ENCODE measurements at regions not wholly inside any gene's neighbourhood (a gene's known extent, or its start where the extent isn't known, plus 50 kb on each side); places are given as distances from the start of the nearest gene placed in this dataset.
"Not testable (repeated sequence)": the region's sequence is repeated elsewhere in the genome, so short reads cannot be mapped to it uniquely, and the experiment has no call there.

DNA sequence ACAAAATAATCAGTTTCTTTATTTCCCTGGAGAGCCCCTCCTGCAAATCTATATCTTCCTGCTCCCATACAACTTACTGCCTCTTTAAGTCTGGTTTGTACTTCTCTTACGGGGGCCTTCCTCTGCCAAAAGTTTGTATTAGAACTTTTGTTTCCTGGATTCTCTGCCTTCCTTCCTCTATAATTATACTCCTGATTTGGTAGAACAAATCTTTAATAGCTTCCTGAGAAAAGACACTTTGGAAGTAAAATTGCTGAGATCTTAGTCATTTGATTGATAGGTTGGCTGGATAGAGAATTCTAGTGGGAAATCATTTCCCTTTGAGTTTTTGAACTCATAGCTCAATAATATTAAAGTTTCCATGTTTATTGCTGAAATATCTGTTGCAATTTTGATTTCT is 499.2 kb downstream of the RAB38 start:
- CTCF ChIA-PET = no interaction called here
- POLR2A ChIA-PET = no interaction called here

DNA sequence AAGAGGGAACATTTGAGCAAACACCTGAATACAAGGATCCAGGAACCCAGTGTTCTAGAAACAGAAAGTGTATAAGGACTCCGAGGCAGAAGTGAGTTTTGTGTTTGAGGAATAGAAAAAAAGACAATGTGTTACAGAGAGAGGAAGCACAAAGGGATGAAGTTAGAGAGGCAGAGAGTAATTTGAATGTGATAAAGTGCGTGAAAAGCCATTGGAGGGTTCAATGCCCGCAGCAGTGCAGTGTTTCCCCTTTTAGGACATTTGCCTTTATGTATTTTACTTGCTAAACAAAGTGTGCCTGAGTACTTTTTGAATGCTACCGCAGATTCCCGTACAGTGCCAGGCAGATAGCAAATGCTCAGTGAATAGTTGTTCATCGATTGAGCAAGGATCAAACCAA is 508.5 kb downstream of the RAB38 start:
- ChIA-PET POLR2A (no interaction called here), CTCF (no interaction called here)

DNA sequence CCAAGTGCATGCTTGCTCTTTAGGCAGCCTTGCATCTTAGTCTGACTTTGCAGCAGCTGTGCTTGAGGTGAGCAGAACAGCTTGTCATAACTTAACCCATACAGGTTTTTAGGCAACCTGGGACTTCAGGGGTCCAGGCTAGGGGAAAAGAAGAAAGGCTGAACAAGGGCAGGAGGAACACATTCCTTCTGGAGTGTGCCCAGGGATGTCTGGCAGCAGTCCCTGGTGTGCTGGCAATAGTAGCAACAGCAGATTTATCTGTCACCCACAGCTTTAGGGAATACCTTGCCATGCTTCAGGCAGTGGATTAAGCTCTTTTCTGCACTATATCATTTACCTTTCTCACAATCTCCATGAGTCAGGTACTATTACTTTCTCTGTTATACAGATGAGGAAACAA is 513.0 kb downstream of the RAB38 start:
- POLR2A ChIA-PET = no interaction called here
- CTCF ChIA-PET = no interaction called here

DNA sequence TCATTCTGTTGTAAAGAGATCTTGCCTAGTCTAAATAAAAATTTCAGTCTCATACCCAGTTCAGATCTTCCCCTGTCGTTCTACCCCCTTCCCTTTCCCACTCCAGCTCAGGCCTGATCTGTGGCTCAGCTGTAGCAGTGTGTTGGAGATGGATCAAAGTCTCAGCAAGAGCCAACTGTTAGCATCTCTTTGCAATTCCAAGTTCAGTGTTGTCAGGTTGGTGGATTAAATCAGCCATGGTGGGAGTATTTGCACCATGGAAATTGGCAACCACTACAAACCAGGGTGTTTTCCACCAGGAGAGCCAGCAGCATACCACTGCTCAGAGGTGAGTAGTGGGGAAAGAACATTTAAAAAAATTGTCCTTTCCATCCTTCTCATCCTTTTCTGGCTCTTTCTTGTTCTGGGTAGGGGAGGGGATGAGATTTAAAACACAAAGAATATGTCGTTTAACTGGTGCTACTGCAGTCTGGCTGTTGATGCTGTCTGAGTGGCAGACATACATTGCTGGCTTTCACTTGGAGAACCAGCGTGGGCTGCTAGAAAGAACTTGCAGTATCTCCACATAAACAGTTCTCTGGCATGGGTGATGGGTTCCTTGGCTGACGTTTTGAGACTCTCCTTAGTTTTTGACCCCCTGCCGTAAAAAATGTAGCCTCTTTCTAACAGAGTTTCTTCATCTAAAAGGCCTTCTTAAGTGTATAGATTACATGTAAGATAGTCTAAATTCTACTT is 514.1 kb downstream of the RAB38 start:
- POLR2A ChIA-PET = no interaction called here
- CTCF ChIA-PET = no interaction called here

DNA sequence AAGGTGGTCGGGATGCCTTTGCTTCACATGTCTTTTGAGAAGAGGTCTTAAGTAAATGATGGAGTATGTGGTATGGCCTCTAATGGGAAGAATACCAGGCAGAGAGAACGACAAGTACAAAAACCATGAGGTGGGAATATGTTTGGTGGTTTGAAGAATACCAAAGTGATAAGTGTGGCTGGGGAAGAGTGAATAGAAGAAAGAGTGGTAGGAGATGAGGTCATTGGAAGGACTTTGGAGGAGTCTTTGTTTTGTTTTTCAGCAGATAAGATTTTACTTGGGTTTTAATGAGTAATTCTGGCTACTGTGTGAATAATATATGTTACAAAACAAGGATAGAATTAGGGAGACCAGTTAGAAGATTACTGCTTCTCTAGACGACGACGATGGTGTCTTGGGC is 515.4 kb downstream of the RAB38 start:
- POLR2A ChIA-PET = no interaction called here
- CTCF ChIA-PET = no interaction called here

DNA sequence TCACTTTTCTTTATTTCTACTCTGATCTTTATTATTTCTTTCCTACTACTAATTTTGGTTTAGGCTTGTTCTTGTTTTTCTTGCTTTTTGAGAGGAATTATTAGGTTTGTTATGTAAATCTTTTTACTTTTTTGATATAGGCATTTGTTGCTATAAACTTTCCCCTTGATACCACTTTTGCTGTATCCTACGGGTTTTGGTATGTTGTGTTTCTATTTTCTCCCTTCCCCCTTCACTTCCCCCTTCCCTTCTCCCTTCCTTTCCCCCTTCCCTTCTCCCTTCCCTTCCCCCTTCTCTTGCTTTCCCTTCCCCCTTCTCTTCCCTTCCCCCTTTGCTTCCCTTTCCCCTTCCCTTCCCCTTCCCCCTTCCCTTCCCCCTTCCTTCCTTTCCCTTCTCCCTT is 529.6 kb downstream of the RAB38 start:
- POLR2A ChIA-PET = no interaction called here
- CTCF ChIA-PET = no interaction called here

DNA sequence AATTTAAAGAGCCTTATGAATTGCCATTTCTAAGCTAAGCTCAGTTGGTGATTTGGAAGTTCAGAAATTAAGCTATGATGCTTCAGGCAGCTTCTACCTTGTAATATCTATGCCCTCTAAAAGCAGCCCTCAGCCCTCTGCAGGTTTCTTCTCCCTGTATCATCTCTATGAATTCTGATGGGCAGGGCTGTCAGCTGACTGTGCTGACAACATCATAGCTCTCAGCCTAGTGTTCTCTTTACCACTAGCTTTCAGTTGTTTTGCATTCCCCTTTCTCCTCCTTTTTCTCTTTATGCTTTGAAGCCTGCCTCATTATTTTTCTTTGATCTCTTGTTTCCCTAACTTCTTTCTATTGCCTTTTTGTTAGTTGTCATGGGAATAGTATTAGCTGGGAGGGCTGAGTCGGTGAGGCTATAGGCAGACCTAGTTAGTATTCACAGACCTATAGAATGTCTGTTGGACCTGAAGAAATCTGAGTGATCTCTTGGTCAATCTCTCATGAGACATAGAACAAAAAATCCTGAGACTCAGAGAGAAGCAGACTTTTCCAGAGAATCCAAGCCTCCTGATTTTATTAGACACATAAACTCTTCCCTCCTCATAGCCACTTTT is 535.4 kb downstream of the RAB38 start:
- ChIA-PET CTCF (no interaction called here), POLR2A (no interaction called here)

DNA sequence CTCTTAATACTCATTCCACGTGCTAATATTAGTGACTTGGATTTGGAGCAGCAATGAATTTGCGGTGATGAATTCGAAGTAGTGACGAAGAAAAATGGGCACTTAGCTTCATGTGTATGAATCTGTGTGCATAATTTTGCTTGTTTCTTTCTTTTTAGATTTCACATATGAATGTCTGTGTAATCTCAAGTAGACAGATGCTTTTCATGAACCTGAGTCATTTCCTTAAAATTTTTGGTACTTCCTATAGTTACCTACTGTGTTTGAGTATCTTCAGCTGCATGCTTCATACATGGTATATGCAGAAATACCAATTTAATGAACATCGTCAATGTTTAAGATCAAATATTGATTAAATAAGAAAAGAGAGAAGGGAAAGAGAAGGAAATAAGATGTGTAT is 540.2 kb downstream of the RAB38 start:
- ChIA-PET CTCF (no interaction called here), POLR2A (no interaction called here)

DNA sequence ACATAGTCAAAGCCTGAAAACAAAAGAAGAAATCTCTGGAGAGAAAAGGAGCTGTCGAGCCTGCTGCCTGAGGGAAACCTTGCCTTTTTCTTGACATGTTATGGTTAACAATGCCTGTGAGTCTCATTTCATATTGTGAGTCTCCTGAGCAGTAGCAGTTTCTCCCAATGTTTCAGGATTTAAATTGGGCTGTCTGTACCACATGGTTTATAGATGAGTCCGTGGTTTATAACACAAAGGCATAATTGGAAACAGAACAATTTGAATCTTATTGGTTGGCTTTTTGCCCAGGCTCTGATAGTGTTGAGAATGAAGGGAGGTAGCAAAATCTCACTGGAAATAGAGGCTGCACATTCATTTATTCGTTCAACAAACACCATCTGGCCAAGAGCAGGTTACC is 540.9 kb downstream of the RAB38 start:
- ChIA-PET CTCF (no interaction called here), POLR2A (no interaction called here)

DNA sequence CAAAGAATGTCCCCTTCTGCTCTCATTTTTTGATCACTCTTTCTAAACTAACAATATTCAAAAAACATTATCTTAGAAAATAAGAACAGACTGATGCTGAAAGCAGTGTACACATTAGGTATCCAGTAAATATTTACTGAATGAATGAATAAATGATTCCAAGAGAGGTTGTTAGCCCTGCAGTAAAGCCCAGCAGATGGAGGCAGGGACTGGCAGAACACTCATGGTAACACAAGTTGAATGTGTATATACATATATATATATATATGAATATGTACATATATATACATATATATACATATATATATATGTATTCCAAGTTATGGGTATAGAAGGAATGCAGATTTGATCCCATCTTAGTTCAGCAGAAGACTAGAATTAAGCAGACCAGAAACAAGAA is 546.3 kb downstream of the RAB38 start:
- POLR2A ChIA-PET = no interaction called here

DNA sequence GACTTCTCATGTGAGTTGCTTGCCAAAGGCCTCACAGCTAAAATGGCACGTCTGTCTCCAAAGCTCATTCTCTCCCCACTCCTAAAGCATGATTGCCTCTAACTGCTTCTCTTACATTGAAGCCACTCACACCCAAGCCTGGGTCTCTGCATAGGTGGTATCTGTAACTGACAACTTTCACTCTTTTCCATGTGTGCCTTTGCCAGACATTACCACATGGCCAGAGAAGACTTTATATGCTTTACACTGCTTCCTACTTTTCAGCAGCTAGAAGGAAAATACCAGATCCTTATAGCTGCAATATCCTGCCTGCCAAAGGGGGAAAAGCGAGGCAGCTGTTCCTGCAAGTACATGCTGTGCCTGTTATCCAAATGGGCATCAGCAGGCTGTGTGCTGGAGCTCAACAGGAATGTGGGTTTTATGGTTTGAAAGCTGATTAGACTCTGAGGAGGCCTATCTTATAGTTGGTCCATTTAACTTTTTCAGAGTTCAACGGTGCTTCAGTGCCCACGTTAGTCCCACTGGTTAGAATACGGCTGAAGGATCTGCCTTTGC is 547.1 kb downstream of the RAB38 start:
- CTCF ChIA-PET = interaction anchor here (0.8 kb wide), 1 partner anchor 13 kb away, joined by 3 read pairs; no protein-coding TSS in a partner anchor

More for the DNA sequence above, 546.3 kb downstream of the RAB38 start:
- CTCF ChIA-PET = interaction anchor here (0.8 kb wide), 1 partner anchor 14 kb away, joined by 3 read pairs; no protein-coding TSS in a partner anchor

DNA sequence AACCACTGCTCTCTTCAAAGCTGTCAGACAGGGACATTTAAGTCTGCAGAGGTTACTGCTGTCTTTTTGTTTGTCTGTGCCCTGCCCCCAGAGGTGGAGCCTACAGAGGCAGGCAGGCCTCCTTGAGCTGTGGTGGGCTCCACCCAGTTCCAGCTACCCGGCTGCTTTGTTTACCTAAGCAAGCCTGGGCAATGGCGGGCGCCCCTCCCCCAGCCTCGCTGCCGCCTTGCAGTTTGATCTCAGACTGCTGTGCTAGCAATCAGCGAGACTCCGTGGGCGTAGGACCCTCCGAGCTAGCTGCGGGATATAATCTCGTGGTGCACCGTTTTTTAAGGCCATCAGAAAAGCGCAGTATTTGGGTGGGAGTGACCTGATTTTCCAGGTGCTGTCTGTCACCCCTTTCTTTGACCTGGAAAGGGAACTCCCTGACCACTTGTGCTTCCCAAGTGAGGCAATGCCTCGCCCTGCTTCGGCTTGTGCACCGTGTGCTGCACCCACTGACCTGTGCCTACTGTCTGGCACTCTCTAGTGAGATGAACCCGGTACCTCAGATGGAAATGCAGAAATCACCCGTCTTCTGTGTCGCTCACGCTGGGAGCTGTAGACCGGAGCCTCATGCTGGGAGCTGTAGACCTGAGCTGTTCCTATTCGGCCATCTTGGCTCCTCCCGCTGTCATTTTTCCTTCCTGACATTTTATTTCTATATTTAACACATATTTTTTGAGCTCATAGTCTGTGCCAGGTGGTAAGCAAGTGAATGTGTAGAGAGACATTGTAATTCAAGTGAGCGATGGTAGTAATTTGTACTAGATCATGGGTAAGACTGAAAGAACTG is 551.5 kb downstream of the RAB38 start:
- CTCF ChIA-PET, POLR2A ChIA-PET: not testable (repeated sequence)

More for the DNA sequence above, 547.1 kb downstream of the RAB38 start:
- POLR2A ChIA-PET = no interaction called here

DNA sequence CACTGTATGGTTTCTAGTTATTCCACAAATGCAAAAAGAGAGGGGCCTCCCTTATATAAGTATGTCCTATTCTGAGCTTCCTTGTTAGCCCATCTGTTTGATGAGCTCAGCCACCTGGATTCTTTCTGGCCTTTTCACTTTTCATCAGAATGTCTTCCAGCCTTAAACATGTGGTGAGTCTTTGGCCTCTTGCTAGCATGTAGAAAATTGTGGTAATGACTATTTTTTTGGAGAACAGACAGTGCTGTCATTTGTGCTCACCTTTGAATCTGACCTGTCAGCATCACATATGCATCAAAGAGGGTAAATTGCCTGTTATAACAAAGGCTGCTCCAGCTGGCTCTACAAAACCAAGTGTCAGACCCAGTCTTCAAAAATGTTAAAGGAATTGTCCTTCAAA is 558.7 kb downstream of the RAB38 start:
- ChIA-PET CTCF (no interaction called here), POLR2A (no interaction called here)

DNA sequence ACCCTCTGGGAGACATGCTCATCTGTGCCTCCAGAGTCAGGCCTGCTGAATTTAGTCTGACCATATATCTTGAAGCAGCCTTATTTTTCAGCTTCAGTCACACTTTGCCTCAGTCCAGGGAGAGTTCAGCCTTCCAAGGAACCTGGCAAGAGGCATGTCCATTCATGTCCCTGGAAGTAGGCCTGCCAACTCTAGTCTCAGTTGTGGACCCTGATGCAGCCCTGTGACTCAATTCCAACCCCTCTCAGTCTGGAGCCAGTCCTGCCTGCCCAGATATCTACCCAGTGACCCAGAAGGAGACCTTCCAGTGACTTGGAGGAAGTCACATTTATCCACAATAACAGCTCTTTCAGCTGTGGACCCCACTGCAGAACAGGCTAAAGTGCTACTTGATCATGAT is 566.6 kb downstream of the TMEM135 start:
- ChIA-PET CTCF (no interaction called here), POLR2A (no interaction called here)

DNA sequence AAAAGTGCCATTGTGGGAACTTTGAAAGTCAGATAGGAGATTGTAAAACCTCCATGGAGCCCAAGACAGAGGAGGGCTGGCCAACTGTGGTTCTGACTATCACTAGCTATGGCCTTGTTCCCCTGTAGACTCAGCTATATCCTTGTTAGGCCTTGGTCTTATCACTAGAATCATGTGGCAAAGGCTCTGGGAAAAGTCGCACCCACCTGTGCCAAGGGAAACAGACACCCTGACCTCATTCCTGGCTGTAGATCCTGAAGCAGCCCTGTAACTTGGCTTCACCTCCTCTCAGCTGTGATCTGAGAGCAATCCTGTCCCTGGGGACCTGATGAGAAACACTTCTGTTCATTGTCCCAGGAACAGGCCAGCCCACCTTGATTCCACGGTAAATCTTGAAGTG is 566.2 kb downstream of the TMEM135 start:
- ChIA-PET POLR2A (no interaction called here), CTCF (no interaction called here)

DNA sequence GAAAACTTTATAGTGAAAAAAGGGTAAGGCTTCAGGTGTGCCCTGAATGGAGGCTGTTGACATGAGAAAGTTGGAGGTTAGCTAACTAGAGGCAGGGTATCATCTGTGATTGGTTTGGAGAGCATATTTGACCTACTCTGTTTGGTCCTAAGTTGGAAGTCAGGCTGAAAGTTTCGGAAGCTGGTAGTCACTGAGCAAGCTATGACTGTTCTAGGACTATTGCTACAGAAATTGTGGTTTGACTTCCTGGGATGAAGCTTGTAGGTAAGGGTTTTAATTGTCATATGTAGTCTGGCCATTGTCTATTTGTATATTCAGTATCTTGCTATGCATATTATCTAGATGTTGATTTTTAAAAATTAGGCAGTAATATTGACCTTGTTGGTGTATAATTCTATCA is 565.0 kb downstream of the TMEM135 start:
- CTCF ChIA-PET = no interaction called here

DNA sequence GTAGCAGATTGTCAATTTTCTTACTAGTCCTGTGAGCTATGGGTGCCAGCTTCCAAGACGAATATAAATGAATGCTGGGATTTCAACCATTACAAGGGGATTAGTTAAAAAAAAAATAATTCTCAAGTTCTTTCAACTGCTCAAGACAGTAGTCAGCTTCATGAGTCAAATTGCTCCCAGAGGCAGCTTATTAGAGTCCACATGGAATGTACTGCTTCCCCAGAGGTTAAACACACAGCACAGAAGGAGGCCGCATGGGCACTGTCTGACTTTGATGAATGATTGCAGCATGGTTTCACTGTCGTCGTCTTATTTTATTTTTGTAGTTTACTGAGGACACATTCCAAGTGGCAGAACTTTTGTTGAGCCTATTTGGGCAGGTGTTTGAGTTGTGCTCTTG is 563.2 kb downstream of the TMEM135 start:
- POLR2A ChIA-PET = no interaction called here

More for the DNA sequence above, 565.0 kb downstream of the TMEM135 start:
- POLR2A ChIA-PET = no interaction called here

DNA sequence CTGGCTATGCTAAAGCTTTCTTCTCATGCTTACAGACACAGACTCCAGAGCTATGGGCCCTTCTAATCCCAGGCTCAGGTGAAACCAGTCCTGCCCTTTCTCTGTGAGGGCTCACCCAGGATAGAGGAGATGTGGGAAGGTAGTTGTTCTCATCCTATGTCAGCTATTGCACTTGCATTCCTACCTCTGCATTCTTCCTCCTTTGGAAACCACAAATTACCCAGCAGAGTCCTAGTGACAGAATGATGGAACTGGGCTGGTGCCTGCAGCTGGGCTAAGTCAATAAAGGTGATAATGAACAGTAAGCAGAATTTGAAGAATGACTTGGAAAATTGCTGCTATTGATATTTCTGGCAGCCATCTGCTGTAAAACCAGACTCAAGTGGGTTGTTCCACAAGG is 560.0 kb downstream of the TMEM135 start:
- CTCF ChIA-PET = interaction anchor here (0.6 kb wide), 1 partner anchor 41 kb away, joined by 3 read pairs; no protein-coding TSS in a partner anchor
- POLR2A ChIA-PET = no interaction called here

More for the DNA sequence above, 563.2 kb downstream of the TMEM135 start:
- CTCF ChIA-PET = no interaction called here

DNA sequence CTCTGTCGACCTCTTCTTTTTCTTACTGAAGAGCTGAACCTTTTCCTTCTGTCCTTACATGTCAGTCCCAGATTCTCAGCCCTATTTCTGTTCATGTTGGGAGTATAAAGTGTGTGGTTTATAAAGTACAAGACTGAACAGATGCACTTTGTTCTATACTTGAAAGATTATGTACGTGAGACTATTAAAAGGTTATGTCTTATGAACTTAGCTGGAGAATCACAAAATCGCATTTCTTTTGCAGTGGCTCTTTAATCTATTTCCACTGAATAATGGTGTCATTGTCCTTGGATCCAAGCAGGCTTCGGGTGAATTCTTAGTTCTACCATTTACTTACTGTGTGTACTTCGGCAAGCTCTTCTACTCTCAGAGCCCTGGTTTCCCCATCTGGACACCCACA is 558.4 kb downstream of the TMEM135 start:
- POLR2A ChIA-PET = no interaction called here
- CTCF ChIA-PET = no interaction called here

DNA sequence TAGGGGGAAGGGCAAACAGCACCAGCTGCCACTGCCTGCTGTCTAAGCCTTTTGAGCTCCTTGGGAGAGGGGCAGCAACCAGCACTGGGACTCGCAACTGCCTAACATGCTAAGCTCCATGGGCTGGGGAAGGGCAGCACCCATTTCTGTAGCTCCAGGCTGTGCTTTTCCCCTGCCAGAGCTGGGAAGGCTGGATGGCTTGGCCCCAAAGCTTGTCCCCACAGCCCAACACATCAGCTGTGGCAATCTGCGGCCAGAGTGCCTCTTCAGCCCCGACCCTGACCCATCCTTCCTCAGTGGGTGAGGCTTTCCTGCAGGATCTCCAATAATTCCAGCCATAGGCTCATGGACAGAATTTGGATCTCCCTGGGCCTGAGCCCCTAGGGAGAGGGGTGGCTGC is 551.3 kb downstream of the TMEM135 start:
- CTCF ChIA-PET = no interaction called here
- POLR2A ChIA-PET = no interaction called here

DNA sequence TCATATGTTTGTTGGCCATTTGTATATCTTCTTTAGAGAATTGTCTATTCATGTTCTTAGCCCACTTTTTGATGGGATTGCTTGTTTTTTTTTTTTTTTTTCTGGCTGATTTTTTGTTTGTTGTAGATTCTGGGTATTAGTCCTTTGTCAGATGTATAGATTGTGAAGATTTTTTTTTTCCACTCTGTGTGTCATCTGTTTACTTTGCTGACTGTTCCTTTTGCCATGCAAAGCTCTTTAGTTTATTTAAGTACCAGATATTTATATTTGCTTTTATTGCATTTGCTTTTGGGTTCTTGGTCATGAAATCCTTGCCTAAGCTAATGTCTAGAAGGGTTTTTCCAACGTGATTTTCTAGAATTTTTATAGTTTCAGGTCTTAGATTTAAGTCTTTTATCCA is 547.9 kb downstream of the TMEM135 start:
- CTCF ChIA-PET, POLR2A ChIA-PET: not testable (repeated sequence)

All from activated CD8-positive, alpha-beta memory T cell treated with anti-CD3 and anti-CD28 coated beads for 36 hours (primary cell).